Stimulated activated CD4-positive, alpha-beta T cell treated with anti-CD3 and anti-CD28 coated beads, Interleukin-2, amount 100 ng/mL, for 48 hours (primary cell): ENCODE measurements at regions not wholly inside any gene's neighbourhood (a gene's known extent, or its start where the extent isn't known, plus 50 kb on each side); places are given as distances from the start of the nearest gene placed in this dataset.

Experiments
- DNase-seq, 2 donors: peaks; one replicate each; pipeline ENCODE4 v3.0.0-alpha.2; 2020

DNA sequence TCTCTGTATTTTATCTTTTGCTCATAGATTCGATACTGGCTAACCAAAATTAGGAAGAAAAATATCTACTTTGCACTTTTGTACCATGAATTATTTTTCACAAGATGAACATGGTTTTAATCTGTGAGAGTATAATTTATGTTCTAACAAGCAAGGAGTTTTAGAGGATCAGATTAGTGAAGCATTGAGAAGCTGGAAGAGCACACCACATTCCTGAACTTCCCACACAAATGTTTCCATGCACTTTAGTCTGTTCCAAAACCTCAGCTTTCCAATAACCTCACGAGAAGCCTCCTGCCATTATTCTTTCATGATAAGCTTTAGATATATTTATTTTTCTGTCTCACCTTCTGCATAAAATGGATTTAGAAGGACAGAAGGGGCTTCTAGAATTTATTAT lies 98.7 kb upstream of the MPDZ start:
- DNase-seq = no peak

- no peak for DNase-seq
Observed at GRCh38 chr9:13377171-13377925, 97.9 kb upstream of the MPDZ start.

- no peak for DNase-seq
Observed at GRCh38 chr9:13372510-13372909, 93.0 kb upstream of the MPDZ start.

GRCh38 chr9:13369431-13369830 lies 89.9 kb upstream of the MPDZ start:
- DNase-seq = no peak

GRCh38 chr9:13367784-13368183 lies 88.3 kb upstream of the MPDZ start:
- DNase-seq = no peak

- no peak for DNase-seq
Observed at GRCh38 chr9:13364271-13365000, 84.9 kb upstream of the MPDZ start.

DNA sequence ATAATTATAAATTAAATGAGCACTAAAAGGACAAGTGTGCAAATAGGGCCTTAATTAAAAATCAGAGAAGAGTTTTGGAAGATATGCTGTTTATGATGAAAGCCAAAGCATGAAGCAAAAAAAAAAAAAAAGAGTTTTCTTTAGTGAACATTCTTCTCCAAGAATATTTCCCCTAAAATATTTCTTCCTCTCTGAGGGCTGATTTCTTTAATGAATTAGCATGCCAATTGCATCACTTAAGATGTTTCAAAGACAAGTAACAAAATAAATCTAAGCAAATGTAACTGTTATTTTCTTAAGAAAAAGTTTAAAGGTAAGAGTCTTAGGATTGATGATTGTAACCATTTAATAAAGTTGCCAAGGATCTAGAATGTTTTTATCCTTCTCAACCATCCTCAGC lies 81.6 kb upstream of the MPDZ start:
- no peak for DNase-seq

- DNase-seq = no peak
Observed at GRCh38 chr9:13360188-13360587, 80.7 kb upstream of the MPDZ start.

- no peak for DNase-seq
Observed at GRCh38 chr9:13358128-13358527, 78.6 kb upstream of the MPDZ start.

- DNase-seq = no peak
Observed at GRCh38 chr9:13354733-13355132, 75.2 kb upstream of the MPDZ start.

GRCh38 chr9:13352451-13352979 lies 73.0 kb upstream of the MPDZ start:
- no peak for DNase-seq

DNA sequence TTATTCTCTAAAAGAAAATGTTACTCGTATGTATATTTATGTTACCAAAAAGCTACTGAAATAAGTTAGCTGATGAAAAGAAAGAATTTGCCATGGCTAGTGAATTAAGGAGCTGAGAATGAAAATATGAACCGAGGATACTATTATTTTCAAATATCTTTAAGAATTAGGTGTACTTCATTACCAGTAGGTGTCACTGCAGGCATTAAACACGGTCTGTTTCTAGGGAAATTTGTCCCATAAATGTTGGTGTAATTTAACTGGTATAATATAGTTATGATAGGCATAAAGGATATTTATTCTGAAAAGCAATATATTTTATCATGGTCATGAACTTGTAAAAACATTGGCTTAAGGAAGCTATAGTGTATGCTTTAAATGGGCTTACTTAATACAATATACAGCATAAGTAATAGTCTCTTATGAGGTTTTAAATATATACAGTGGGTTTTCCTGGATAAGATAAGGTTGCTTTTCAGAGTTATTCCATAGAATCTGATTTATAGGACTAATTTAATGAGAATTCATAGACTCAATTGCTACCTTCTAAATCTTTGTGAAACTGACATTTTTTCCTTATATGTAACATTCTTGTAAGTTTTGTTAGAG lies 72.4 kb upstream of the MPDZ start:
- DNase-seq = no peak

- no peak for DNase-seq
Observed at GRCh38 chr9:13332571-13332970, 53.1 kb upstream of the MPDZ start.

DNA sequence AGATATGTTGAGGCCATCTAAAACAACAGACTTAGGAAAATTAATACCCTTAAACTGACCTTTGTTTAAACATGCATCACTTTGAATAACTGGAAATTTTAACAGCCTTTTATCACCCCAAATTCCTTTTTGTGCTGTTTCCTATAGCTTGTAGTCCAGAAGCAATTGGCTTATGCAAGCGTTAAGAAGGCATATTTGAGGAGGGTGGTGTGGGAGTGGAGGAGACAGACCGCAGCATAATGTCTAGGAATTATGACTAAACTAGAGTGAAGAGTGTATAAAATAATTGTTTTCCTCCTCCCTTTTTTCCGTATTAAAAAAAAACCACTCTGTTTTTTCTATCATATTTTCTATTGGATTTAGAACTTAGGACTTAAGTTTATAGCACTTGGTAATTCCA lies 51.8 kb upstream of the MPDZ start:
- DNase-seq = no peak

DNA sequence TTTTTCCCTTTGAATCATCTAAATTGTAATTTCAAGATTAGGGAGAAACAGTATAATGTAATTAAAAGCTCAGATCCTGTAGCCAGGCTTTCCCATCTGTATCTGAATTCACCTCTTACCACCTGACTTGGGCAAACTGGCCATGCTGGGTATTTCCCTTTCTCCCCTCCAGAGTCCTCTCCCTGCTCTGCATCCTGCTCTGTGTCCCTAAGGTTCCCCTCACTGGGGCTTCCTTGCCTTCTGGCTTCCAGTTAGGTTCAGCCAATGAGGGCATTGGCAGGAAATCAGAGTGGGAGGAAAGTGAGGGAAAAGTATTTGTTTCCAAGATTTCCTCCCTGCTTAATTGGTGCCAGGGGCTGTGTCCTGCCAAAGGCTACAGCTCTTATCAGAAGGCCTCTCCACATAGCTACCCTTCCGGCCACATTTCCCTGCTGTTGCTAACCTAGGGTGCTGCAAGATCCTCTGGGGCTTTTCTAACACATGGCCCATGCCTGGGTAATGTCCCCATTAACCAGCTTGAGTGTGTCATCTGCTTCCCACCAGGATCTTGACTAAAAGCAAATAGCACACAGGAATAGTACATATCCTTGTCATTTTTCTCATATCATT lies 51.0 kb upstream of the MPDZ start:
- DNase-seq = no peak
